ENCODE measurements at regions not wholly inside any gene's neighbourhood (a gene's known extent, or its start where the extent isn't known, plus 50 kb on each side); places are given as distances from the start of the nearest gene placed in this dataset.

- no peak for TF ChIP-seq CTCF (IDR thresholded peaks at IDR 0.05; ENCODE audit: insufficient read depth, low read length, poor library complexity, severe bottlenecking)
- Histone ChIP-seq H3K4me3 (replicated peaks; ENCODE audit: low read depth, low read length) (no peak overlapping the region), H3K27me3 (replicated peaks; ENCODE audit: control insufficient read depth, insufficient read depth, low read length) (no peaks in the 10 kb centered on the region), H3K36me3 (ENCODE audit: control insufficient read depth, insufficient read depth, low read length) (no peaks in the 10 kb centered on the region)
- DNase-seq (ENCODE audit: extremely low read depth, insufficient read length): no peak
Observed at GRCh38 chr18:34292594-34292993, 67.9 kb upstream of the NOL4 start.

- no peak for TF ChIP-seq CTCF (IDR thresholded peaks at IDR 0.05; ENCODE audit: insufficient read depth, low read length, poor library complexity, severe bottlenecking)
Observed at GRCh38 chr18:34297287-34297686, 72.6 kb upstream of the NOL4 start.

GRCh38 chr18:34299828-34300227 is 75.1 kb upstream of the NOL4 start:
- Histone ChIP-seq H3K27me3 (replicated peaks; ENCODE audit: control insufficient read depth, insufficient read depth, low read length) (no peaks in the 10 kb centered on the region), H3K36me3 (ENCODE audit: control insufficient read depth, insufficient read depth, low read length) (no peaks in the 10 kb centered on the region), H3K4me3 (replicated peaks; ENCODE audit: low read depth, low read length) (no peak overlapping the region)
- no peak for TF ChIP-seq CTCF (IDR thresholded peaks at IDR 0.05; ENCODE audit: insufficient read depth, low read length, poor library complexity, severe bottlenecking)
- DNase-seq (ENCODE audit: extremely low read depth, insufficient read length): peak; percentile 20

More at GRCh38 chr18:34297287-34297686, 72.6 kb upstream of the NOL4 start:
- H3K27me3 ChIP-seq (replicated peaks; ENCODE audit: control insufficient read depth, insufficient read depth, low read length): no peaks in the 10 kb centered on the region
- no peak for DNase-seq (ENCODE audit: extremely low read depth, insufficient read length)
- H3K4me3 ChIP-seq (replicated peaks; ENCODE audit: low read depth, low read length): no peak overlapping the region
- no peaks in the 10 kb centered on the region for H3K36me3 ChIP-seq (ENCODE audit: control insufficient read depth, insufficient read depth, low read length)

- no peaks in the 10 kb centered on the region for H3K36me3 ChIP-seq (ENCODE audit: control insufficient read depth, insufficient read depth, low read length)
- TF ChIP-seq CTCF (IDR thresholded peaks at IDR 0.05; ENCODE audit: insufficient read depth, low read length, poor library complexity, severe bottlenecking): no peak
- H3K4me3 ChIP-seq (replicated peaks; ENCODE audit: low read depth, low read length): no peak overlapping the region
- no peak for DNase-seq (ENCODE audit: extremely low read depth, insufficient read length)
- no peaks in the 10 kb centered on the region for H3K27me3 ChIP-seq (replicated peaks; ENCODE audit: control insufficient read depth, insufficient read depth, low read length)
Observed at GRCh38 chr18:34311468-34311867, 86.8 kb upstream of the NOL4 start.

- Histone ChIP-seq H3K27me3 (replicated peaks; ENCODE audit: control insufficient read depth, insufficient read depth, low read length) (no peaks in the 10 kb centered on the region), H3K36me3 (ENCODE audit: control insufficient read depth, insufficient read depth, low read length) (no peaks in the 10 kb centered on the region), H3K4me3 (replicated peaks; ENCODE audit: low read depth, low read length) (no peak overlapping the region)
- no peak for DNase-seq (ENCODE audit: extremely low read depth, insufficient read length)
- TF ChIP-seq CTCF (IDR thresholded peaks at IDR 0.05; ENCODE audit: insufficient read depth, low read length, poor library complexity, severe bottlenecking): no peak
Observed at GRCh38 chr18:34314847-34315246, 90.1 kb upstream of the NOL4 start.

All from GM06990 (cell line).